CD4-positive, alpha-beta T cell (primary cell): ENCODE measurements at regions not wholly inside any gene's neighbourhood (a gene's known extent, or its start where the extent isn't known, plus 50 kb on each side); places are given as distances from the start of the nearest gene placed in this dataset.

Experiments used
- ATAC-seq: fragments of 200-7000 bp; cut with Tn5 transposase; one replicate; pipeline ENCODE4 v1.10.0; 2022; ENCODE audit warnings: mild to moderate bottlenecking; ENCODE audit not compliant: poor library complexity
- CTCF ChIA-PET: fragments of 350-600 bp; sonication (Branson Sonifier 250); formaldehyde crosslinking; loops from one replicate; lab custom pipeline; 2021; ENCODE audit warnings: antibody characterized with exemption, inconsistent platforms; lab: Charles Lee
- POLR2A ChIA-PET: fragments of 350-600 bp; sonication (Branson Sonifier 250); formaldehyde crosslinking; loops from one replicate; lab custom pipeline; 2021; ENCODE audit warnings: antibody characterized with exemption, inconsistent platforms; lab: Charles Lee
- DNase-seq, 14 experiments: peaks; one replicate each; pipeline ENCODE4 v3.0.0-alpha.2; 2013 to 2020; ENCODE audit warnings: mixed read lengths in 2 of 14
- H3K27ac ChIP-seq, 2 donors: one replicate each; pipeline versions ENCODE4 v1.5.1 to v1.7.0; 2013; ENCODE audit warnings: low read length in 2 of 2, low read depth in 1 of 2, mild to moderate bottlenecking in 1 of 2
- H3K27me3 ChIP-seq, 2 experiments: 1 replicate in 1 of 2; 2 replicates in 1 of 2; pipeline versions ENCODE4 v1.6.1 to v1.7.0; 2013; ENCODE audit warnings: low read length in 2 of 2, control low read depth in 1 of 2, mild to moderate bottlenecking in 1 of 2, moderate library complexity in 1 of 2; ENCODE audit not compliant: insufficient read depth in 2 of 2, control insufficient read depth in 1 of 2
- H3K36me3 ChIP-seq: one replicate; pipeline ENCODE4 v1.6.1; 2013; ENCODE audit warnings: low read length, control low read depth; ENCODE audit not compliant: insufficient read depth
- H3K4me1 ChIP-seq: one replicate; pipeline ENCODE4 v1.6.1; 2013; ENCODE audit warnings: low read length, control low read depth; ENCODE audit not compliant: insufficient read depth
- H3K4me3 ChIP-seq: one replicate; pipeline ENCODE4 v1.5.1; 2013; ENCODE audit warnings: mild to moderate bottlenecking, low read length, moderate library complexity
- H3K9me3 ChIP-seq, 2 experiments: 1 replicate in 1 of 2; 2 replicates in 1 of 2; pipeline versions ENCODE4 v1.6.1 to v1.7.0; 2013; ENCODE audit warnings: low read length in 2 of 2, mild to moderate bottlenecking in 2 of 2, control low read depth in 1 of 2, moderate library complexity in 1 of 2; ENCODE audit not compliant: control insufficient read depth in 1 of 2, insufficient read depth in 1 of 2
- H3K27ac Mint-ChIP-seq: one replicate; pipeline ENCODE4 v1.8.0; 2020; ENCODE audit warnings: mixed read lengths
- H3K27me3 Mint-ChIP-seq: one replicate; pipeline ENCODE4 v1.8.0; 2021; ENCODE audit warnings: mixed read lengths
- H3K36me3 Mint-ChIP-seq: one replicate; pipeline ENCODE4 v1.8.0; 2021; ENCODE audit warnings: low read depth, mixed read lengths
- H3K4me1 Mint-ChIP-seq: one replicate; pipeline ENCODE4 v1.8.0; 2021; ENCODE audit warnings: low read depth, mixed read lengths
- H3K4me3 Mint-ChIP-seq: one replicate; pipeline ENCODE4 v1.8.0; 2020; ENCODE audit warnings: mild to moderate bottlenecking, mixed read lengths
- H3K9me3 Mint-ChIP-seq: one replicate; pipeline ENCODE4 v1.8.0; 2020; ENCODE audit warnings: mixed read lengths
- CTCF ChIP-seq: fragments of 200-600 bp; IDR thresholded peaks from one replicate; pipeline ENCODE4 v1.8.0; 2022; ENCODE audit warnings: antibody characterized with exemption, mild to moderate bottlenecking
- intact Hi-C, 2 experiments: fragments of 100-400 bp; cut with DNase I in 1 of 2; cut with micrococcal nuclease in 1 of 2; formaldehyde crosslinking; loops; one replicate each; pipeline versions ENCODE4 v1.15.1 to v1.9.0; 2023 to 2025; cut with DNase I, micrococcal nuclease

- DNase-seq: no peak
- H3K36me3 ChIP-seq: no peaks in the 10 kb centered on the region
- CTCF ChIA-PET: no interaction called here
- peaks cover 0 to 18% of the 10 kb centered on the region in 2 experiments for H3K9me3 ChIP-seq
- H3K27ac ChIP-seq: no peak overlapping the region
- TF ChIP-seq CTCF: no peak
- Mint-ChIP-seq H3K36me3 (no peaks in the 10 kb centered on the region), H3K27me3 (no peaks in the 10 kb centered on the region), H3K9me3 (peaks cover 6% of the 10 kb centered on the region), H3K4me3 (no peak overlapping the region), H3K4me1 (no peaks in the 10 kb centered on the region), H3K27ac (no peak overlapping the region)
- H3K4me3 ChIP-seq: no peak overlapping the region
- H3K4me1 ChIP-seq: no peaks in the 10 kb centered on the region
- no peaks in the 10 kb centered on the region for H3K27me3 ChIP-seq
- no peak for ATAC-seq
- POLR2A ChIA-PET: no interaction called here
- intact Hi-C loops: no loop called here
Observed at GRCh38 chr1:106620521-106620954, 435.9 kb upstream of the PRMT6 start.

DNA sequence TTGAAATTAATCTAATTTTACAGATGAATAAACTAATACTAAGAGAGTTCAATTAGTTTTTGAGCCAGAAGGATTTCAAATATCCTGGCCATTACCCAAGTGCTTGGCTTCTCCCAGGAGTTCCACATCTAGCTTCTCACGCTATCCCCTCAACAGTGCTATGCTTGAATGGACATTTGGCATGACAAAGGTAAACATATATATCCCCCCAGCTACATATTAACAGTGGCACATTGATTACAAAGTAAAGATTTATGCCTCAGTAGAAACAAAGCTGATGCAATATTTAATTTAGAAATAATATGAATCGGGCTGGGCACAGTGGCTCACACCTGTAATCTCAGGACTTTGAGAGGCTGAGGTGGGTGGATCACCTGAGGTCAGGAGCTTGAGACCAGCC is 434.6 kb upstream of the PRMT6 start:
- Histone ChIP-seq H3K27ac (no peak overlapping the region), H3K27me3 (no peaks in the 10 kb centered on the region), H3K4me3 (no peak overlapping the region), H3K9me3 (peaks cover 0 to 18% of the 10 kb centered on the region in 2 experiments), H3K4me1 (no peaks in the 10 kb centered on the region), H3K36me3 (no peaks in the 10 kb centered on the region)
- ChIA-PET POLR2A (no interaction called here), CTCF (no interaction called here)
- intact Hi-C loops: no loop called here
- DNase-seq (no peak), ATAC-seq (no peak)
- Mint-ChIP-seq H3K27ac (no peak overlapping the region), H3K9me3 (peaks cover 12% of the 10 kb centered on the region), H3K36me3 (no peaks in the 10 kb centered on the region), H3K4me1 (no peaks in the 10 kb centered on the region), H3K27me3 (no peaks in the 10 kb centered on the region), H3K4me3 (no peak overlapping the region)
- TF ChIP-seq CTCF: no peak

DNA sequence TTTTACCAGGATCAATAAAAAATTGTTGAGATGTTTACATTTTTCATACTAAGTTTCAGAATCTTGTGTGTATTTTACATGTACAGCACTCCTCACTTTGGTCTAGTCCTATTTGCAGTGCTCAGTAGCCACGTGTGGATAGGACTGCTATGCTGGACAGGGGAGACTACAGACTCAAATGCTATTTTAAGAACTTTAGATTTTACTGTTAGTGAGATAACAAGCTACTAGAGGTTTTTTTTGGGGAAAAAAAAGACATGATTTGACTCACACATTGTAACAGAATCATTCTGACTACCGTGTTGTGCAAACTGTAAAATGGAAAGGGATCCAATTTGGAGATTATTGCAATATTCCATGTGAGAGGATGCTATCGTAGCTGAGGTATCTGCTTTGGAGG is 418.9 kb upstream of the PRMT6 start:
- no peak for DNase-seq
- Histone ChIP-seq H3K27ac (no peak overlapping the region), H3K36me3 (no peaks in the 10 kb centered on the region), H3K27me3 (no peaks in the 10 kb centered on the region), H3K4me3 (no peak overlapping the region), H3K9me3 (peaks cover 0 to 7% of the 10 kb centered on the region in 2 experiments), H3K4me1 (no peaks in the 10 kb centered on the region)
- Mint-ChIP-seq H3K4me1 (no peaks in the 10 kb centered on the region), H3K9me3 (no peaks in the 10 kb centered on the region), H3K4me3 (no peak overlapping the region), H3K27ac (no peak overlapping the region), H3K27me3 (no peaks in the 10 kb centered on the region), H3K36me3 (no peaks in the 10 kb centered on the region)
- TF ChIP-seq CTCF: no peak
- intact Hi-C loops: no loop called here
- ChIA-PET POLR2A (interaction anchor here (0.7 kb wide), 1 partner anchor 94 kb away, joined by 3 read pairs; no protein-coding TSS in a partner anchor), CTCF (no interaction called here)
- ATAC-seq: no peak
